HFF-Myc (cell line): ENCODE measurements at regions not wholly inside any gene's neighbourhood (a gene's known extent, or its start where the extent isn't known, plus 50 kb on each side); places are given as distances from the start of the nearest gene placed in this dataset.
A peak's percentile ranks its signal among the peaks of the same experiment; 100 is the strongest.

Experiments used
- DNase-seq: peaks from one replicate; pipeline ENCODE4 v3.0.0-alpha.2; 2011; ENCODE audit warnings: low read depth; ENCODE audit errors: extremely low read depth
- H3K4me3 ChIP-seq: replicated peaks from 2 replicates; pipeline ENCODE4 v1.5.1; 2011; ENCODE audit warnings: low read depth, mild to moderate bottlenecking, control low read depth, low read length
- TF ChIP-seq, protein P1 (sequence below): IDR thresholded peaks from 2 replicates; pipeline ENCODE4 v1.5.1; 2012; ENCODE audit warnings: mild to moderate bottlenecking, low read depth, low read length, control low read depth; ENCODE audit errors: missing control alignments

DNA sequence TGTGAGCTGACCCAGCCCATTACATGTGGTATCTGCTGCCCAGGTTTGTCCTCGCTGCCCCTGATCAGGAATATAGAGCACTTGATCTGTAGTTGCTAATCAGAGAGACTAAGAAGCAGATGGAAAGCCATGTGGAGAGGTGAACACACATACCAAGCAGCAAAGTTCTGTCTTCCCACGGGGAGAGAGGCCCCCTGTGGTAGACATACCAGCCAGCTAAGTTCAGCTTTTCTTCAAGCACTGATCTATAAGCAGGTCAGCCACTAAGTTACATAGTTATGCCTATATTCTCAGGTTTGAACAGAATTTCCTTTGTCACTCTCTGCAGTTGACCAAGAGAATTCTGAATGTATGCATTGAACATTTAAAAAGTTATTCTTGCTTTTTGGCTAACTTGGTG lies 76.4 kb downstream of the DDX3Y start:
- DNase-seq, result no peak
- TF ChIP-seq, protein P1, sequence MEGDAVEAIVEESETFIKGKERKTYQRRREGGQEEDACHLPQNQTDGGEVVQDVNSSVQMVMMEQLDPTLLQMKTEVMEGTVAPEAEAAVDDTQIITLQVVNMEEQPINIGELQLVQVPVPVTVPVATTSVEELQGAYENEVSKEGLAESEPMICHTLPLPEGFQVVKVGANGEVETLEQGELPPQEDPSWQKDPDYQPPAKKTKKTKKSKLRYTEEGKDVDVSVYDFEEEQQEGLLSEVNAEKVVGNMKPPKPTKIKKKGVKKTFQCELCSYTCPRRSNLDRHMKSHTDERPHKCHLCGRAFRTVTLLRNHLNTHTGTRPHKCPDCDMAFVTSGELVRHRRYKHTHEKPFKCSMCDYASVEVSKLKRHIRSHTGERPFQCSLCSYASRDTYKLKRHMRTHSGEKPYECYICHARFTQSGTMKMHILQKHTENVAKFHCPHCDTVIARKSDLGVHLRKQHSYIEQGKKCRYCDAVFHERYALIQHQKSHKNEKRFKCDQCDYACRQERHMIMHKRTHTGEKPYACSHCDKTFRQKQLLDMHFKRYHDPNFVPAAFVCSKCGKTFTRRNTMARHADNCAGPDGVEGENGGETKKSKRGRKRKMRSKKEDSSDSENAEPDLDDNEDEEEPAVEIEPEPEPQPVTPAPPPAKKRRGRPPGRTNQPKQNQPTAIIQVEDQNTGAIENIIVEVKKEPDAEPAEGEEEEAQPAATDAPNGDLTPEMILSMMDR, result no peak
- no peak overlapping the region for H3K4me3 ChIP-seq

- no peak for DNase-seq
- TF ChIP-seq, protein P1, result no peak
- H3K4me3 ChIP-seq, result no peak overlapping the region
These were observed 77.7 kb downstream of the DDX3Y start for GRCh38 chrY:12982249-12982829.

DNA sequence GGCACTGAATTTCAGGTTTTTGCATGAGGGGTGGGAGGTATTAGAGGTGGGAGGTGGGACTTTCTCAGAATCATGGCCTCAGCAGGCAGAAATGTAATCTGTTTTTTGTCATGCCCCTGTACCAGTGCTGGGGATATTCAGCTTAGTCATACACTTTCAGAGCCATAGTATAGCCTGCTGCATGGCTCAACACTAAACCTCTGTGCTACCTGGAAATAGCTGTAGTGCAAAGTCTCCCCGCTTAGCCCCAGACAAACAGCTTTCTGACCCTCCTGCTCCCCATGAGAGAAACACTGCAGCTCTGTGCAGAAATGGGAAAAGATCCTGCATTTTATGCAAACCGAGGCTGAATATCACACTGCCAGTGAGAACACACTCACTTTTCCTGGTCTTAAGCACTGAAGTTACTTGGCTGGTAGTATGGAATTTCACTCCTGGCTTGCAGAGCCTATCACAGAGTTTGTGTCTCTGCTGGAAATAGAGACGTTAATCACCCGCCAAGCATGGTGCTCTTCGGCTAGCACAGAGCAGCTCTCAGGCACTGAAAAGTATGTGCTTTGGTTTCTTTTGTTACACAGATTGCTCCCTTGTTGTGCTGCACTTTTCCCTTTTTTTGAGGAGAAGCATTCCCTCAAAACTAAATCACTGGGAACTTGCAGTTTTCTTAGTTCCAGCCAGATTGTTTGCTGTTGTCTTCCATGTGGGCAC lies 80.1 kb downstream of the DDX3Y start:
- no peak overlapping the region for H3K4me3 ChIP-seq
- no peak for DNase-seq
- TF ChIP-seq, protein P1, result no peak

DNA sequence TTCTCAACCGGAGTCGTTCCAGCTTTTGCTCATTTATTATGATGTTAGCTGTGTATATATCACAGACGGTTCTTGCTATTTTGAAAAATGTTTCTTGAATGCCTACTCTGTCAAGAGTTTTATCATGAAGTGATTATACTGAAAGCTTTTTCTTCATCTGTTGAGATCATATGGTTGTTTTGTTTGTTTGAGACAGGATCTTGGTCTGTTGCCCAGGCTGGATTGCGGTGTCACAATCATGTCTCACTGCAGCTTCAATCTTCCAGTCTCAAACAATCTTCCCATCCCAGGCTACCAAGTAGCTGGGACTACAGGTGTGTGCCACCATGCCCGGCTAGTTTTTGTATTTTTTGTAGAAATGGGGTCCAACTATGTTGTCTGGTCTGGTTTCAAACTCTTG lies 112.8 kb downstream of the DDX3Y start:
- no peak overlapping the region for H3K4me3 ChIP-seq
- TF ChIP-seq, protein P1, result no peak
- DNase-seq, result no peak

GRCh38 chrY:13019486-13019885 lies 114.8 kb downstream of the DDX3Y start:
- peak; percentile 9 for DNase-seq
- H3K4me3 ChIP-seq, result no peak overlapping the region
- TF ChIP-seq, protein P1, result no peak

- no peak for DNase-seq
- no peak overlapping the region for H3K4me3 ChIP-seq
- TF ChIP-seq, protein P1, result no peak
These were observed 116.2 kb downstream of the DDX3Y start for GRCh38 chrY:13020839-13021238.
